ENCODE measurements at regions not wholly inside any gene's neighbourhood (a gene's known extent, or its start where the extent isn't known, plus 50 kb on each side); places are given as distances from the start of the nearest gene placed in this dataset.

GRCh38 chr11:8744423-8744822 is 61.8 kb downstream of the RPL27A start:
- Histone ChIP-seq H3K4me1 (replicated peaks in 1 of 2; ENCODE audit: control insufficient read depth in 2 of 2, insufficient read depth in 2 of 2, low read length in 2 of 2) (no peaks in the 10 kb centered on the region), H3K9me1 (ENCODE audit: control insufficient read depth, insufficient read depth, low read length) (no peaks in the 10 kb centered on the region), H4K20me1 (replicated peaks; ENCODE audit: control insufficient read depth, insufficient read depth, low read length) (no peaks in the 10 kb centered on the region), H3K9me3 (replicated peaks; ENCODE audit: control insufficient read depth, insufficient read depth, low read depth, low read length) (no peaks in the 10 kb centered on the region), H3K36me3 (ENCODE audit: control insufficient read depth, insufficient read depth, low read length) (no peaks in the 10 kb centered on the region), H3K27me3 (ENCODE audit: control insufficient read depth in 2 of 2, insufficient read depth in 2 of 2, low read length in 2 of 2) (peaks cover 4 to 29% of the 10 kb centered on the region in 2 experiments; a peak in 4 of 5 replicates), H3K4me2 (ENCODE audit: insufficient read depth, low read length) (no peak overlapping the region), H3K9ac (ENCODE audit: insufficient read depth in 1 of 2, low read depth in 2 of 2, low read length in 2 of 2) (no peak overlapping the region), H3K79me2 (ENCODE audit: control insufficient read depth, insufficient read depth, low read length) (no peaks in the 10 kb centered on the region), H3K27ac (ENCODE audit: extremely low read depth, low read depth, low read length) (no peak overlapping the region), H3K4me3 (no peak overlapping the region), H2AFZ (ENCODE audit: low read depth, low read length) (no peak overlapping the region)
- BruUV-seq (replicated peaks) = no TSS peak
- POLR2A ChIA-PET = interaction anchor here (0.7 to 1.0 kb wide), 2 partner anchors 14 to 58 kb away, joined by 3 read pairs; no protein-coding TSS in a partner anchor
- no peak for TF ChIP-seq TCF7L2 (IDR thresholded peaks at IDR 0.05; ENCODE audit: low read depth, low read length)
- no peak for TF ChIP-seq HNRNPLL (IDR thresholded peaks at IDR 0.05; ENCODE audit: low read depth, low read length, poor library complexity, severe bottlenecking)
- no peak for TF ChIP-seq CTBP1 (IDR thresholded peaks at IDR 0.05; ENCODE audit: borderline replicate concordance)
- TF ChIP-seq CBFA2T3 (IDR thresholded peaks at IDR 0.05) = no peak
- TF ChIP-seq ZBTB2 (IDR thresholded peaks at IDR 0.05) = no peak
- no peak for TF ChIP-seq SIN3B (IDR thresholded peaks at IDR 0.05; ENCODE audit: low read depth)
- no peak for TF ChIP-seq HMGXB4 (CRISPR knock-in tag; IDR thresholded peaks at IDR 0.05)
- TF ChIP-seq ZBTB49 (CRISPR knock-in tag; IDR thresholded peaks at IDR 0.05; ENCODE audit: borderline replicate concordance) = no peak
- TF ChIP-seq GTF2F1 (IDR thresholded peaks at IDR 0.05; ENCODE audit: low read depth, low read length) = no peak
- TF ChIP-seq ZNF449 (CRISPR knock-in tag; IDR thresholded peaks at IDR 0.05) = no peak
- TF ChIP-seq SRSF1 (IDR thresholded peaks at IDR 0.05; ENCODE audit: low read depth, low read length) = no peak
- TF ChIP-seq SREBF1 (IDR thresholded peaks at IDR 0.05; ENCODE audit: borderline replicate concordance, low read depth, low read length) = no peak
- TF ChIP-seq PHF21A (IDR thresholded peaks at IDR 0.05; ENCODE audit: borderline replicate concordance, low read depth) = no peak
- TF ChIP-seq SRSF9 (IDR thresholded peaks at IDR 0.05; ENCODE audit: borderline replicate concordance, low read depth, low read length) = no peak
- TF ChIP-seq ESRRA (IDR thresholded peaks at IDR 0.05; ENCODE audit: borderline replicate concordance, low read depth) = no peak
- TF ChIP-seq ZBTB17 (CRISPR knock-in tag; IDR thresholded peaks at IDR 0.05) = no peak
- no peak for TF ChIP-seq HSF4 (CRISPR knock-in tag; IDR thresholded peaks at IDR 0.05; ENCODE audit: borderline replicate concordance)
- CTCF ChIA-PET (ENCODE audit: low intra/inter-chr PET ratio) = no interaction called here
- intact Hi-C loops (cut with micrococcal nuclease) (no loop called here), in situ Hi-C loops (cut with MboI) (no loop called here)
- FAIRE-seq = no peak
- no peak for DNase-seq (ENCODE audit: extremely low read depth in 1 of 4, low spot score in 3 of 4)
- WGBS (ENCODE audit: insufficient coverage, low coverage, missing lambda C conversion rate) = 0% methylated on average over 1 of the region's 1 CpG
- no peak for ATAC-seq

Measured in K562 (cell line).